ENCODE measurements at regions not wholly inside any gene's neighbourhood (a gene's known extent, or its start where the extent isn't known, plus 50 kb on each side); places are given as distances from the start of the nearest gene placed in this dataset.

- POLR2A ChIA-PET: no interaction called here
- no peak overlapping the region for H3K4me3 ChIP-seq (ENCODE audit: low read depth, low read length)
- no peak for DNase-seq (ENCODE audit: low read depth, low spot score)
- TF ChIP-seq, protein P1, sequence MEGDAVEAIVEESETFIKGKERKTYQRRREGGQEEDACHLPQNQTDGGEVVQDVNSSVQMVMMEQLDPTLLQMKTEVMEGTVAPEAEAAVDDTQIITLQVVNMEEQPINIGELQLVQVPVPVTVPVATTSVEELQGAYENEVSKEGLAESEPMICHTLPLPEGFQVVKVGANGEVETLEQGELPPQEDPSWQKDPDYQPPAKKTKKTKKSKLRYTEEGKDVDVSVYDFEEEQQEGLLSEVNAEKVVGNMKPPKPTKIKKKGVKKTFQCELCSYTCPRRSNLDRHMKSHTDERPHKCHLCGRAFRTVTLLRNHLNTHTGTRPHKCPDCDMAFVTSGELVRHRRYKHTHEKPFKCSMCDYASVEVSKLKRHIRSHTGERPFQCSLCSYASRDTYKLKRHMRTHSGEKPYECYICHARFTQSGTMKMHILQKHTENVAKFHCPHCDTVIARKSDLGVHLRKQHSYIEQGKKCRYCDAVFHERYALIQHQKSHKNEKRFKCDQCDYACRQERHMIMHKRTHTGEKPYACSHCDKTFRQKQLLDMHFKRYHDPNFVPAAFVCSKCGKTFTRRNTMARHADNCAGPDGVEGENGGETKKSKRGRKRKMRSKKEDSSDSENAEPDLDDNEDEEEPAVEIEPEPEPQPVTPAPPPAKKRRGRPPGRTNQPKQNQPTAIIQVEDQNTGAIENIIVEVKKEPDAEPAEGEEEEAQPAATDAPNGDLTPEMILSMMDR (IDR thresholded peaks at IDR 0.05; ENCODE audit: insufficient read depth, low read length, missing control alignments): no peak
- CTCF ChIA-PET: no interaction called here
Observed at GRCh38 chr4:149113804-149114430, 671.7 kb upstream of the NR3C2 start.

DNA sequence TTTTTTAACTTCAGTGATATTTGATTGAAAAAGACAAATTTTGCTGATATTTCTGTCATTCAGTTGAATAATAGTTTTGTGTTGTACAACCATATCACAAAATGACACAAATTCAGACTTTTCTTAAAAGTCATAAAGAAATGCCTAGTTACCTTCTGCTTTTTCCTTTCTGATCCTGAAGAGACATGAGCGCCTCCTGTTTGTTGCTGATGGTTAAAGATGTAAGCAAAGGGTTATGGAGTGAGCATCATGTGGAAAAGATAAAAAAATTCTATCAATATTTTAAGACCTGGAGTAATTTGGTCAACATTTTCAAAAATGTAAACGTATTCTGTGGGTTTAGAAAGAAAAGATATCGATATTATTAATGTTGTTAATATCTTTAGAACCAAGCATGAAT is 669.9 kb upstream of the NR3C2 start:
- ChIA-PET CTCF (no interaction called here), POLR2A (no interaction called here)
- no peak for DNase-seq (ENCODE audit: low read depth, low spot score)
- no peak overlapping the region for H3K4me3 ChIP-seq (ENCODE audit: low read depth, low read length)
- TF ChIP-seq, protein P1 (IDR thresholded peaks at IDR 0.05; ENCODE audit: insufficient read depth, low read length, missing control alignments): no peak

- no peak for DNase-seq (ENCODE audit: low read depth, low spot score)
- no peak overlapping the region for H3K4me3 ChIP-seq (ENCODE audit: low read depth, low read length)
- TF ChIP-seq, protein P1 (IDR thresholded peaks at IDR 0.05; ENCODE audit: insufficient read depth, low read length, missing control alignments): no peak
- ChIA-PET POLR2A (no interaction called here), CTCF (no interaction called here)
Observed at GRCh38 chr4:149110481-149110880, 668.3 kb upstream of the NR3C2 start.

- TF ChIP-seq, protein P1 (IDR thresholded peaks at IDR 0.05; ENCODE audit: insufficient read depth, low read length, missing control alignments): no peak
- no peak for DNase-seq (ENCODE audit: low read depth, low spot score)
- CTCF ChIA-PET: no interaction called here
- no peak overlapping the region for H3K4me3 ChIP-seq (ENCODE audit: low read depth, low read length)
- POLR2A ChIA-PET: no interaction called here
Observed at GRCh38 chr4:149108626-149109025, 666.4 kb upstream of the NR3C2 start.

DNA sequence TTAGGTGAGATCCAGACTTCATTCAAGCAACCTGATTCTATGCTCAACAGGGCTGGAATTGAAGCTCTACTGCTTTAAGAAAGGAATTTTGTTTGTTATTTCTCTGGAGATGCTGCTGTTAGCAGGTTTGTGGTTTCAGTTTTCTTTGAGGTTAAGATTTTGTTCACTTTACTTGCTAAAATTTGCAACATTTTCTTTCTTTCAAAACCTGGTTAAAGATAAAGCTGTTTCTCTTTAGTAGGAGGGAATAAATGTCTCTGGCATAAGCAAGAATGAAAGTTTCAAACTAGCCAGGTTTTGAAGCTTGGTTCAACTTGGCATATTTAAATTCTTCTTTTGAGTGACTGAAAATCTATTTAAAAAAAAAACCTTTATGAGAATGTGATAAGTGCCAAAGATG is 660.6 kb upstream of the NR3C2 start:
- POLR2A ChIA-PET: no interaction called here
- CTCF ChIA-PET: interaction anchor here (1.0 kb wide), 1 partner anchor 794 kb away, joined by 3 read pairs; no protein-coding TSS in a partner anchor

DNA sequence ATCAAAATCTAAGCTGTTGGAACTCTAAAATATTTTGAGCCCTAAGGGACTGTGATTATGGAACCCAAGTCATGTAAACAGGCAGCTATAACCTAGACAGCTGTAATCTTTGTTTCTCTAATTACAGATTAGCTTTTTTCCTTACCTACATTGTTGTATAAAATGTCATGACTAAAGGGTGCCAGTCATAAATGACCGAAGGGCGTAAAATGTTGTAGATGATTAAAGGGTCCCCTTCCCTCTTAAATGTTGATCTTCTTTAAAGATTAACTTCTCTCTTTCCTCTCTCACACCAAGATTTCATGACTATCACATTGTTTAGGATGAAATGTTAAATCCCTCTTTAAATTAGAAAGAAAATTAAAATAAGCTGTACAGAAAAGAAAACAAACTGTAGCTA is 659.4 kb upstream of the NR3C2 start:
- DNase-seq (ENCODE audit: low read depth, low spot score): no peak
- ChIA-PET POLR2A (no interaction called here), CTCF (no interaction called here)
- TF ChIP-seq, protein P1 (IDR thresholded peaks at IDR 0.05; ENCODE audit: insufficient read depth, low read length, missing control alignments): no peak
- H3K4me3 ChIP-seq (ENCODE audit: low read depth, low read length): no peak overlapping the region

More for the DNA sequence above, 660.6 kb upstream of the NR3C2 start:
- H3K4me3 ChIP-seq (ENCODE audit: low read depth, low read length): no peak overlapping the region
- TF ChIP-seq, protein P1 (IDR thresholded peaks at IDR 0.05; ENCODE audit: insufficient read depth, low read length, missing control alignments): no peak
- no peak for DNase-seq (ENCODE audit: low read depth, low spot score)
